Hepatocyte (in vitro differentiated cells): ENCODE measurements at regions not wholly inside any gene's neighbourhood (a gene's known extent, or its start where the extent isn't known, plus 50 kb on each side); places are given as distances from the start of the nearest gene placed in this dataset.

ENCODE experiments used
- DNase-seq: peaks from one replicate; pipeline ENCODE4 v3.0.0-alpha.2; 2016; ENCODE audit warnings: low spot score
- H2AFZ ChIP-seq: fragments of 200-600 bp; sonication (generic); 2 replicates; pipeline ENCODE4 v1.6.0; 2016; ENCODE audit warnings: antibody characterized with exemption, mild to moderate bottlenecking
- H3K27ac ChIP-seq: fragments of 200-600 bp; sonication (generic); 2 replicates; pipeline ENCODE4 v1.5.1; 2016; ENCODE audit warnings: mild to moderate bottlenecking
- H3K27me3 ChIP-seq: fragments of 200-600 bp; sonication (generic); 2 replicates; pipeline ENCODE4 v1.6.1; 2016
- H3K36me3 ChIP-seq: fragments of 200-600 bp; sonication (generic); replicated peaks from 2 replicates; pipeline ENCODE4 v1.5.1; 2016; ENCODE audit warnings: low read depth; ENCODE audit not compliant: insufficient read depth
- H3K4me1 ChIP-seq: fragments of 200-600 bp; sonication (generic); 2 replicates; pipeline ENCODE4 v1.5.1; 2016; ENCODE audit warnings: mild to moderate bottlenecking, moderate library complexity; ENCODE audit not compliant: insufficient read depth
- H3K4me2 ChIP-seq: fragments of 200-600 bp; sonication (generic); 2 replicates; pipeline ENCODE4 v1.6.0; 2016
- H3K4me3 ChIP-seq: fragments of 200-600 bp; sonication (generic); 2 replicates; pipeline ENCODE4 v1.5.1; 2016; ENCODE audit warnings: mild to moderate bottlenecking
- H3K79me2 ChIP-seq: fragments of 200-600 bp; sonication (generic); 2 replicates; pipeline ENCODE4 v1.6.0; 2017; ENCODE audit warnings: mild to moderate bottlenecking
- H3K9me2 ChIP-seq: fragments of 200-600 bp; sonication (generic); replicated peaks from 2 replicates; pipeline ENCODE4 v1.6.0; 2017; ENCODE audit warnings: mild to moderate bottlenecking; ENCODE audit not compliant: insufficient read depth
- H3K9me3 ChIP-seq: fragments of 200-600 bp; sonication (generic); 2 replicates; pipeline ENCODE4 v1.5.1; 2016; ENCODE audit warnings: low read depth, mild to moderate bottlenecking
- H4K20me1 ChIP-seq: fragments of 200-600 bp; sonication (generic); 2 replicates; pipeline ENCODE4 v1.6.0; 2016; ENCODE audit warnings: mild to moderate bottlenecking; ENCODE audit not compliant: insufficient read depth, poor library complexity, severe bottlenecking
- EZH2 ChIP-seq: fragments of 200-600 bp; sonication (generic); IDR thresholded peaks from 2 replicates; pipeline ENCODE4 v1.6.1; 2016; ENCODE audit warnings: antibody characterized with exemption, mild to moderate bottlenecking, borderline replicate concordance
- EZH2phosphoT487 ChIP-seq: fragments of 200-600 bp; sonication (generic); IDR thresholded peaks from one replicate; pipeline ENCODE4 v1.6.1; 2018; ENCODE audit warnings: antibody characterized with exemption, mild to moderate bottlenecking, low read depth, moderate library complexity; ENCODE audit not compliant: unreplicated experiment, severe bottlenecking
- WGBS: methylation state at CpG from one replicate; pipeline ENCODE4 v1.1.6; 2016; ENCODE audit warnings: low lambda C conversion rate; ENCODE audit errors: missing lambda C conversion rate; 5-methylcytosine and 5-hydroxymethylcytosine counted together
- TF ChIP-seq, protein P1 (sequence below): fragments of 200-600 bp; sonication (generic); IDR thresholded peaks from 2 replicates; pipeline ENCODE4 v1.5.1; 2016; ENCODE audit warnings: antibody characterized with exemption, mild to moderate bottlenecking; ENCODE audit not compliant: poor library complexity

DNA sequence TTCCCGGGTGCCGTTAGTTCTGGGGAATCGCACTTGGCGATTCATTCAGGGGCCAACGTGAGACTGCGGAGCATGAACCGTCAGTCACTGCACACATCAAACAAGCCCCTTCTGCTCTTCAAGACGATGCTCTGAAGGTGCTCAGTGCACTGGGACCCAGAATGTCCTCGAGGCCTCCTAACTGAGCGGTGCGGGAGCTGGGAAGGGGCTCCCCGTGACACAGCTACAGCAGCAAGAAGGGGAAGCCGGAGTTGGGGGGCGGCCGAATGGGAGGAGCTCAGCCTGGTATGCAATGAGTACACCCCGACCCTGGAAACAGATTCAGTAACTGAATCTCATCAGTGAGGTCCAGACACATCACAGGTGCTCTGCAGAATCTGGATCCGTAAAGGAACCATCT, 150.8 kb downstream of the SHANK2 start:
- TF ChIP-seq, protein P1, sequence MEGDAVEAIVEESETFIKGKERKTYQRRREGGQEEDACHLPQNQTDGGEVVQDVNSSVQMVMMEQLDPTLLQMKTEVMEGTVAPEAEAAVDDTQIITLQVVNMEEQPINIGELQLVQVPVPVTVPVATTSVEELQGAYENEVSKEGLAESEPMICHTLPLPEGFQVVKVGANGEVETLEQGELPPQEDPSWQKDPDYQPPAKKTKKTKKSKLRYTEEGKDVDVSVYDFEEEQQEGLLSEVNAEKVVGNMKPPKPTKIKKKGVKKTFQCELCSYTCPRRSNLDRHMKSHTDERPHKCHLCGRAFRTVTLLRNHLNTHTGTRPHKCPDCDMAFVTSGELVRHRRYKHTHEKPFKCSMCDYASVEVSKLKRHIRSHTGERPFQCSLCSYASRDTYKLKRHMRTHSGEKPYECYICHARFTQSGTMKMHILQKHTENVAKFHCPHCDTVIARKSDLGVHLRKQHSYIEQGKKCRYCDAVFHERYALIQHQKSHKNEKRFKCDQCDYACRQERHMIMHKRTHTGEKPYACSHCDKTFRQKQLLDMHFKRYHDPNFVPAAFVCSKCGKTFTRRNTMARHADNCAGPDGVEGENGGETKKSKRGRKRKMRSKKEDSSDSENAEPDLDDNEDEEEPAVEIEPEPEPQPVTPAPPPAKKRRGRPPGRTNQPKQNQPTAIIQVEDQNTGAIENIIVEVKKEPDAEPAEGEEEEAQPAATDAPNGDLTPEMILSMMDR = no peak
- TF ChIP-seq EZH2 = no peak
- TF ChIP-seq EZH2phosphoT487 = no peak
- 87% methylated on average over 17 of the region's 17 CpGs for WGBS
- no peaks in the 10 kb centered on the region for H3K79me2 ChIP-seq
- H3K9me3 ChIP-seq = no peaks in the 10 kb centered on the region
- H4K20me1 ChIP-seq = no peaks in the 10 kb centered on the region
- H3K27me3 ChIP-seq = no peaks in the 10 kb centered on the region
- H3K27ac ChIP-seq = no peak overlapping the region
- H3K4me3 ChIP-seq = no peak overlapping the region
- no peak overlapping the region for H3K4me2 ChIP-seq
- no peak overlapping the region for H2AFZ ChIP-seq
- no peaks in the 10 kb centered on the region for H3K36me3 ChIP-seq
- no peaks in the 10 kb centered on the region for H3K4me1 ChIP-seq
- no peak for DNase-seq
- H3K9me2 ChIP-seq = no peaks in the 10 kb centered on the region

DNA sequence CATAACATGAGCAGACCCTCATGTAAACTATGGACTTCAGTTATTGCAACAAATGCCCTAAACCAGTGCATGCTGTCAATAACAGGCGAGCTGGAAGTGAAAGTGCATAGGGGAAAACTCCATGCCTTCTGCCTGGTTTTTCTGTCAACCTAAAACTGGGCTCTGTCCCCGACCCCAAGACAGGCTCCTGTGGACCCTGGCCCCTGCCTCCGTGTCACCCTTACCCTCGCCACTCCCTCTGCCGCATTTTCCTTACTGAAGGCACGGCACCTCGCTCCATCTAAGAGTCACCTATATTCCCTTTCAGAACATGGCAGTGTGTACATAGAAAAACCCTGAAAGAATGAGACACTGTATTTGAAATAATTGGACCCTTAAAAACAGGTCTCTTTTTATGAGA, 151.3 kb downstream of the SHANK2 start:
- no peak overlapping the region for H2AFZ ChIP-seq
- no peak overlapping the region for H3K27ac ChIP-seq
- H3K36me3 ChIP-seq = no peaks in the 10 kb centered on the region
- no peak overlapping the region for H3K4me2 ChIP-seq
- no peak for DNase-seq
- H4K20me1 ChIP-seq = no peaks in the 10 kb centered on the region
- H3K4me3 ChIP-seq = no peak overlapping the region
- TF ChIP-seq, protein P1 = no peak
- no peak for TF ChIP-seq EZH2
- TF ChIP-seq EZH2phosphoT487 = no peak
- no peaks in the 10 kb centered on the region for H3K27me3 ChIP-seq
- no peaks in the 10 kb centered on the region for H3K79me2 ChIP-seq
- H3K9me3 ChIP-seq = no peaks in the 10 kb centered on the region
- no peaks in the 10 kb centered on the region for H3K4me1 ChIP-seq
- H3K9me2 ChIP-seq = no peaks in the 10 kb centered on the region
- WGBS = 94% methylated on average over 7 of the region's 7 CpGs

DNA sequence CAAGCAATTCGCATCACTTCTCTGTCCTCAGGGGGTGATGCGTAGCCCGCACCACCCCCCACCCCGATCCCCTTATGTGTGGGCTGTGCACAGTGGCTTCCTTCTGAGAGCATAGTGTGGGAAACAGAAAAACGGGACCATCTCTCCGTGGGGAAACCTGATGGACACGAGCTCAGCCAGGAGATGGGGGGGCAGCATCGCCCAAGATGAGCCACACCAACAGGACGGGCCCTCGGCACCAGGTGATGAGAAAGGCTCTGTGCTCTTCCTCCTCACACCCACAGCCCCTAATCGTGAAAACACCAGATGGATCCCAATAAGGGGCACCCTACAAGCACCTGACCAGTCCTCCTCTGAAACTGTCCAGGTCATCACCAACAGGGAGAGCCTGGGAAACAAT, 153.6 kb downstream of the SHANK2 start:
- Histone ChIP-seq H3K27ac (no peak overlapping the region), H3K36me3 (no peaks in the 10 kb centered on the region), H3K4me2 (no peak overlapping the region), H3K4me1 (no peaks in the 10 kb centered on the region), H4K20me1 (no peaks in the 10 kb centered on the region), H2AFZ (no peak overlapping the region), H3K4me3 (no peak overlapping the region), H3K27me3 (no peaks in the 10 kb centered on the region), H3K79me2 (no peaks in the 10 kb centered on the region), H3K9me2 (no peaks in the 10 kb centered on the region), H3K9me3 (no peaks in the 10 kb centered on the region)
- TF ChIP-seq, protein P1 = no peak
- no peak for DNase-seq
- WGBS = 94% methylated on average over 11 of the region's 11 CpGs
